Urinary bladder (tissue), 3 donors: ENCODE measurements at regions not wholly inside any gene's neighbourhood (a gene's known extent, or its start where the extent isn't known, plus 50 kb on each side); places are given as distances from the start of the nearest gene placed in this dataset.

Source experiments
- DNase-seq: peaks from one replicate; pipeline ENCODE4 v3.0.0-alpha.2; 2015; ENCODE audit errors: extremely low spot score
- H3K27ac ChIP-seq: one replicate; pipeline ENCODE4 v1.5.1; 2013; ENCODE audit warnings: low read depth, mild to moderate bottlenecking, moderate library complexity
- H3K36me3 ChIP-seq: one replicate; pipeline ENCODE4 v1.6.1; 2013; ENCODE audit warnings: mild to moderate bottlenecking, moderate library complexity; ENCODE audit not compliant: insufficient read depth
- H3K4me1 ChIP-seq: one replicate; pipeline ENCODE4 v1.6.1; 2013; ENCODE audit warnings: mild to moderate bottlenecking, moderate library complexity; ENCODE audit not compliant: insufficient read depth
- H3K4me3 ChIP-seq: one replicate; pipeline ENCODE4 v1.5.1; 2013; ENCODE audit warnings: low read depth, low read length
- WGBS: extraction: QIAGEN DNeasy Blood & Tissue Kit; methylation state at CpG from one replicate; pipeline ENCODE4 v1.1.7; 2013; 5-methylcytosine and 5-hydroxymethylcytosine counted together
- donor health status: healthy with polysubstance abuse.
- donor health status: healthy.

GRCh38 chr14:104361921-104362681 lies 217.5 kb upstream of the C14orf180 start:
- Histone ChIP-seq H3K27ac (no peak overlapping the region), H3K4me1 (no peaks in the 10 kb centered on the region), H3K4me3 (no peak overlapping the region), H3K36me3 (no peaks in the 10 kb centered on the region)
- 69% methylated on average over 20 of the region's 20 CpGs for WGBS
- DNase-seq: no peak

DNA sequence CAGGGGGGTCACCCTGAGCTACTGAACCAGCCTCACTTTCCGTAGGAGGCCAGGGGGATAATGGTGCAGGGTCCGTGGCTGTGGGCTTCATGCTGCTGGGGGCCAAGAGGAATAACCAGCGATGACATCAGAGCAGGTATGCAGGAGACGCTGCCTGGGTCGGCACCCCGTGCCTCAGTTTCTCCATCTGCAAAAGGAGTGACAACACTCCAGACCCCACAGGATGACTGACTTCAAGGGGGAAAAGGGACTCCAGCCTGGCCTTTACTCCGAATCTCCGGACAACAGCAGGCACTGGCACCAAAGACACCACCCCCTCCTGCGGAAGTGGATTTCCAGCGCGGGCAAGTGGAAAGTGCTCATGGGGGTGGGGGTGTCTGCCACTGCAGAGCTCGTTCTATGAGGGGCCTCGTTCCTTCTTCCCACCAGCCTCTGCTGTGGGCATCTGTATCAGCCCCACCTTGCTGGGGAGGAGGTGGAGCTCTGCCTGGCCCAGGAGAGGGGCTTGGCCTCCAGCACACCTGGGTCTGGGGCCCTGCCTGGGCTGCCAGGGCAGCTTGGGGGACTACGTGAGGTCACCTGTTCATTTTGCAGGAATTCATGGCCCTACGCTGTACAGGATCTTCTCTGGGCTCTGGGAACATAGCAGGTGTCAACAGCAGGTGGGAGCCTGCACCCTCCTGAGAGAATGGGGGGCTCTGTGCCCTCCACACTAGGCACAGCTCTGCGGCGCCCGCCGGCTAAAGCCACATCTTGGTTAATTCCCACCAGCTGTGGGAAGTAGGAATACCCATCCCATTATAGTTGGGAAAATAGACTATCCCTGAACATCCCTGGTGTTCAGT lies 216.6 kb upstream of the C14orf180 start:
- WGBS: 90% methylated on average over 19 of the region's 19 CpGs
- no peaks in the 10 kb centered on the region for H3K36me3 ChIP-seq
- no peak for DNase-seq

GRCh38 chr14:104363891-104364760 lies 215.4 kb upstream of the C14orf180 start:
- H3K4me1 ChIP-seq: no peaks in the 10 kb centered on the region
- no peaks in the 10 kb centered on the region for H3K36me3 ChIP-seq
- no peak overlapping the region for H3K4me3 ChIP-seq
- no peak for DNase-seq
- 76% methylated on average over 20 of the region's 20 CpGs for WGBS
- no peak overlapping the region for H3K27ac ChIP-seq

More for the DNA sequence above, 216.6 kb upstream of the C14orf180 start:
- no peak overlapping the region for H3K27ac ChIP-seq
- no peak overlapping the region for H3K4me3 ChIP-seq
- no peaks in the 10 kb centered on the region for H3K4me1 ChIP-seq

DNA sequence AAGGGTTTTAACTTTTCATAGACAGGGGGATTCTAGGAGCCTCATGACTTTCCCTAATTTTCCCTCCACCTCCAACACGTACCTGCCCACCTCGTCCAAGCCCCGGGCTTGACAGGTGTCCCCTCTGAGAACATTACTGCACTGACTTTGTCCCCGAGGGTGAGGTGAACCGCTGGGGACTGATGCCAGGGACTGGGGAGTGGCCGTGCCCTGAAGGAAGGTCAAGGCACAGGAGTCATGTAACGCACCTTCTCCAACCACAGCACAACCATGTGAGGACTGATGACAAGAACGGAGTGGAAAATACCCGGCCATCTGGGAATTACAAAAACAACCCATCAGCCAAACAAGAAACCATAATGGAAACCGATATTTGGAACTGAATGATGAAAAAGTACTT lies 214.7 kb upstream of the C14orf180 start:
- no peak overlapping the region for H3K4me3 ChIP-seq
- no peaks in the 10 kb centered on the region for H3K36me3 ChIP-seq
- no peaks in the 10 kb centered on the region for H3K4me1 ChIP-seq
- no peak for DNase-seq
- 83% methylated on average over 10 of the region's 10 CpGs for WGBS
- H3K27ac ChIP-seq: no peak overlapping the region

DNA sequence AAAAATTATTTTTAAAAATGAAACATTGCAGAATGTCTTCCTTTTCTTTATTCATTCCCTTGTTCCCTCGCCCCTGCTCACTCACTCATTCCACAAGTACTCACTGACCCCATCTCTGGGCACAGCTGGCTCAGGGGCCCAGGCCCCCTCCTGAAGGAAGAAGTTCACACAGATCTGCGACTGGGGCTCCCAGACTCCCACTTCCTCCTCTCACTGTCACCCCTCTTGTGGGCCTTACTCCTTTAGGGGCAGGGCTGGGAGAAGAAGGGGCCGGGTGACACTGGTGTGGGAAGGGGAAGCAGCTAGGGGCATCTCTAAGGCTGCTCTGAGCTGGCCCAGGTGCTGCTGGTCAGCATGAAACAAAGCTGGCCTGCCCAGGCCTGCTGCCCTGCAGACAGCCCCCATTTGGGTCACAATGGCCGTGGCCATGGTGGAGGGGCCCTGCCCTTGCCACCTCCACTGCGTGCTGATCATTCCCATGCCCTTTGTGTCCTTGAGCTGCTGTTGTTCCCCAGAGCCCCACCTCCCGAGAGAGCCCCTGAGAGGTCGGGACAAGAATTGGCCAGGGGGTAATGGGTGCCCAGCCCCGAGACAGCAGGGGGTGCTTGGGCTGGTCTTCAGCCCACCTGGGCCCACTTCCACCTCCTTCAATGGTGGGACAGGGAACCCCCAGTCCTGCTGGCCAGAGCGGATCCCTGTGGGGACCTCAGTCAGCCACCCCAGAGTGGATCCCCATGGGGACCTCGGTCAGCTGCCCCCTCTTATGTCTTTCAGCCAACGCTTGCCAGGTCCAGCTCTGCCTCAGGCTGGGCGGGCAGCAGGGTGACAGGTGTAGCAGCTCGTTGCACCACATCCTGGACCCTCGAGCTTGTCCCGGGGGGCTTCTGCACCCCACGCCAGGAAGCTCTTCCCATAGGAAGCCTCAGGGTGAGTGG lies 212.4 kb upstream of the C14orf180 start:
- WGBS: 90% methylated on average over 16 of the region's 16 CpGs
- Histone ChIP-seq H3K4me3 (no peak overlapping the region), H3K27ac (no peak overlapping the region), H3K36me3 (no peaks in the 10 kb centered on the region), H3K4me1 (no peaks in the 10 kb centered on the region)
- DNase-seq: no peak

DNA sequence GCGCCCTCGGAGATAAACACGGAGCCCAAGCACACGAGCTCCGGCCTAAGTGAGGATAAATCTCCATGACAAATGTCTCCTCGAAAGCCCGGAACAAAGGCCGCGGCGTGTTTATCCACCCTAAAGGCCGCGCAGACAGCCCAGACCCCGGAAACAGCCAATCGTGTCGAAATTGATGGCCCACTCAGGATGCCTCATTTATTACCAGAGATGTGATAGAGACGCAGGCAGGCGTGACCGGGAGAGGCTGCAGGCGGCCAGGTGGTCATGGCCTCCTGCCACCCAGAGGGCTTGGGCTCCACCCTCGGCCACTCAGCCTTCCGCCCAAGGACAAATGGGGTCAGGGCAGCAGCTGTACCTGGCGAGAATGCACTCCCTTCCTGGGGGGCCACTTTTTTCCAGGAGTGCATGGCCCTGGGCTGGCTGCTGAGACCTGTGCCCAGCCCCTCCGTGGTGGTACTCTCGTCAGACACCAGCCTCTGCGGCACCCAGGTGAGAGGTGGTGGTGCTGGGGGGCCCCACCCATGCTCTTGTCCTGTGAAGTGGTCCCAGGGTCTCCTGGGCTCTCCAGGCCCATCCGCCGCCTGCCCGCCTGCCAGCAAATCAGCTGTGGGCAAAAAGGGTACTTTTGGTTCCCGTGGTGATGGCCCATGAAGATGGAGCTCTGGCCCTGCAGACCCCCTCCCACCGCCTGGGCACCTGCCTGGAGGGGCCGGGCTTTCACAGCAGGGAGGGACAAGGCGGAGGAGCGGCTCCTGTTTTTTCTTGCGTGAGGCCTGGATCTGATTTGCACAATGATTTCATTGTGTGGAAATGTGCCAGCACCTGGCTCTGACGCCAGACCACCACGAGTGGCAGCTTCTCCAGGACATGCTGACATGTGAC lies 211.5 kb upstream of the C14orf180 start:
- no peaks in the 10 kb centered on the region for H3K4me1 ChIP-seq
- no peak for DNase-seq
- 76% methylated on average over 36 of the region's 36 CpGs for WGBS
- H3K4me3 ChIP-seq: no peak overlapping the region
- H3K27ac ChIP-seq: no peak overlapping the region
- no peaks in the 10 kb centered on the region for H3K36me3 ChIP-seq

DNA sequence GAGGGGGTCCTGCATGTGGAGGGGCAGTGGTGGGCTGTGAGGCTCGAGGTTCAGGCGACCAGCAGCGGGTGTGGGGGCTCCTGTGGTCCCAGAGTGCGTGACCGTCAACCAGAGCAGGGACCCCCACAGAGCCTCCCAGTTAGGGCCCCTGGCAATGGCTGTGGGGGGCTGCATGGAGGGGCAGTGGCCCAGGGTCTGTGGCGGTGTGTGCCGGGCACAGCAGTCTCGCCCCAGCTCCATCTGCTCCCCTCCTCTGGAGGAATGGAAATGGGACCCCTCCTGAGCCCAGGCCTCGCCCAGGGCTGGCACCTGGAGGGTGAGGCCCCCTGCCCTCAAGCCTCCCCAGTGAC lies 210.8 kb upstream of the C14orf180 start:
- no peaks in the 10 kb centered on the region for H3K36me3 ChIP-seq
- H3K27ac ChIP-seq: no peak overlapping the region
- no peak overlapping the region for H3K4me3 ChIP-seq
- H3K4me1 ChIP-seq: no peaks in the 10 kb centered on the region
- WGBS: 77% methylated on average over 9 of the region's 9 CpGs
- DNase-seq: no peak

- no peak for DNase-seq
- WGBS: 60% methylated on average over 8 of the region's 8 CpGs
- Histone ChIP-seq H3K36me3 (no peaks in the 10 kb centered on the region), H3K4me3 (no peak overlapping the region), H3K4me1 (no peaks in the 10 kb centered on the region), H3K27ac (no peak overlapping the region)
Measured at GRCh38 chr14:104369208-104369607, 210.4 kb upstream of the C14orf180 start.

GRCh38 chr14:104370256-104370870 lies 209.2 kb upstream of the C14orf180 start:
- Histone ChIP-seq H3K27ac (no peak overlapping the region), H3K4me3 (no peak overlapping the region), H3K4me1 (no peaks in the 10 kb centered on the region), H3K36me3 (no peaks in the 10 kb centered on the region)
- DNase-seq: no peak
- WGBS: 59% methylated on average over 22 of the region's 22 CpGs

DNA sequence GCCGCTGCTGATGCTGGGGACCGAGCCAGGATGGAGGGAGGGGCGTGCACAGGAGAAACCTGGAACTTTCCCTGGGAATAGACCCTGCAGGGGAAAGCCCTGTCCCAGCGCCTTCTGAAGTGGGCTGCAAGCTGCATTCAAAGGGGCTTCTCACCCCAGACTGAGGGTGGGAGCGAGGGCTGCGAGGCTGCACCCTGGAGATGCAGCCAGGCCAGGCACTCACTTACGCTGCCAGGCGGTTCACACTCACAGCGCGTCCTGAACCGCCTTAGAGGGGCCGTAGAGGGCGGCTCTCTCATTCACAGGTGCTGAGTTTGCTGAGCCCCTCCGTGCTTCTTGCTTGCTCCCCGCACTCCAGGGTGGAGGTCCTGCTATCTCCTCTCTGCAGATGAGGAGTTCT lies 208.5 kb upstream of the C14orf180 start:
- Histone ChIP-seq H3K4me3 (no peak overlapping the region), H3K4me1 (no peaks in the 10 kb centered on the region), H3K36me3 (no peaks in the 10 kb centered on the region), H3K27ac (no peak overlapping the region)
- 80% methylated on average over 15 of the region's 15 CpGs for WGBS
- DNase-seq: no peak

GRCh38 chr14:104371917-104372316 lies 207.6 kb upstream of the C14orf180 start:
- H3K4me1 ChIP-seq: no peaks in the 10 kb centered on the region
- no peak for DNase-seq
- H3K36me3 ChIP-seq: no peaks in the 10 kb centered on the region
- H3K27ac ChIP-seq: no peak overlapping the region
- no peak overlapping the region for H3K4me3 ChIP-seq
- 92% methylated on average over 6 of the region's 6 CpGs for WGBS
